ENCODE measurements at regions not wholly inside any gene's neighbourhood (a gene's known extent, or its start where the extent isn't known, plus 50 kb on each side); places are given as distances from the start of the nearest gene placed in this dataset.

DNA sequence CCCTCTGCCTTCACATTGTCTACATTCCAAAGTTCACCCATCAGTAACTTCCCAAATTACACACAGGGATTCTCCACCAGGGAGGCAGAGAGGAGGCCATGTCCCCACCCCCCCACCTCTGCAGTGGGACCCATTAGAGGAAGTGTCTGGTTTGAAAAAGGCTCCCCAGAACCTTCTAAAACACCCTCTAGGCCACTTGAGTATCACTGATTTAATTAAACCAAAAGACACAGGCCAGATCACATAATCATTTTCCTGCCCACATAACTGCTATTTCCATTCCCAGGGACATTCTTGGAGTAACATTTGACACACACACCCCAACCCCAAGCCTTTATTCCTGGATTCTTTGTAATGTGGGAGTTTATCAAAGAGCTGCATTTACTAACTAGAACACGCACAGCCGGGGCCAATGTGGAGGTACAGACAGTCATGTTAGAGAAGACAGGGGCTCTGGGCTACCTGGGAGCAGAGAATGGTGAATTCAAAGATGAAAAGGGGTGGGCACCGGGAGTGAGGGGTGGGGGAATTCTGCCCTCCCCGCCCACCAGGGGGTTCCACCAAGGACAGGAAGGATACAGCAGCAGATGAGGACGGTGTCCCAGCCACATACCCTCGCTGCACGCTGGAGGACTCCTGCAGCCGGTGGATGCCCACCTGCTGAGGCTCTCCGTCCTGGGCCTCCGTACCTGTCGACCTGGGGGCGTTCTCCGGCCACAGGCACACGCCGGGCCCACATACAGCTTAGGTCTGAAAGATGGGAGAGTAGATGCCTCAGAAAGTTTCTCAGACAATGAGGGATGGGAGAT is 201.4 kb upstream of the CTNNB1 start:
- DNase-seq, result no peak

DNA sequence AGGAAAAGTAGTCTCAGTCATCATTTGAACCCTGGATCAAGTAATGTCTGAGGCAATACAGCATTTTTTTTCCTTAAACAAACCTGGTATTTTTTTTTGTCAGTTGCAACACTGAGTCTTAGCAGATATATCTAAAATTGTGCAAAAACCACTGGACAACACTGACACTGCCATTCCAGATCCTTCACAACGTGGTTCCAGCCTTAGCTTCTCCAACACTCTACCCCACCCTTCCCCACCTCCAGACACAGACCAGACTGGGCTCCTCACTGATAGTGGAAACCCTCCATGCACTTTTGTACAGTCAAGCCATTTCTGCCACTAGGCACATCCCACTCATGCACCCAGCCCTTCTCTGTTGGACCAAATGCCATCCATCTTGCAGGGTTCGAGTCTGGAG is 199.6 kb upstream of the CTNNB1 start:
- no peak for DNase-seq

DNA sequence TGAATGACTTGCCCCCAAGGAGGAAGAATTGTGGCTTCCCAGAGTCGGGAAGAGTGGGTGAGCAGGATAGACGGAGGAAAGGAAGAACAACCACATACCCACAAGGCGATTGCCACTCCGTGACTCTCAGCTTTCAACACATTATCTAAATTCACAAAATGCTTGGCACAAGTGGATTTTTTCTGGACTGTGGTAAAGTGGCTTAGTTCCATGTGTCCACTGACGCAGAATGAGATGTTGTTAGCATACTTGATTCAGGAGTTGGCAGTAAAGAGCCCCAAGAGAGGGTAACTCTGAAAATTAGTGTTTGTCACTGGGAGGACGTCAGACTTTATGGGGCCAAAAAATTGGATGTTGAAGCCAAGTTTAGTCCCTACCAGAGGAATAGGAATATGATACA is 198.8 kb upstream of the CTNNB1 start:
- no peak for DNase-seq

DNA sequence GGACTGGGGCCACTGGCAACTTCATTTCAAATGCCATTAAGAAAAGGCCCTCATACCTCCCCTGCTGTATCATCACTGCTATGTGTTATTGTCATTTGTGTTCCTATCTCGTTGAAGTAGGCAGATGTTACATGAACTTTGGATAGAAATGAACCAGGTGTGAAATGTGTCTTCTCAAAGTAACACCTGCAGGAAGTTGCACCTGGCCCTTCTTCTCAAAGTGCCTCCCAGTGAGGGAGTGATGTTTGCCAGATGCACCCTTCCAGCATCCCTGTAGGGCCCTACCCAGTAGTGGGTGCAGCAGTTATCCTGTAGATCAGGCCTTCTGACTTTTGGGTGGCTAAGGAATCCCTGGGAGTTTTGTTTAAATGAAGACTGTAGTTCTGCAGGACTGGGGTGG is 197.7 kb upstream of the CTNNB1 start:
- no peak for DNase-seq

DNA sequence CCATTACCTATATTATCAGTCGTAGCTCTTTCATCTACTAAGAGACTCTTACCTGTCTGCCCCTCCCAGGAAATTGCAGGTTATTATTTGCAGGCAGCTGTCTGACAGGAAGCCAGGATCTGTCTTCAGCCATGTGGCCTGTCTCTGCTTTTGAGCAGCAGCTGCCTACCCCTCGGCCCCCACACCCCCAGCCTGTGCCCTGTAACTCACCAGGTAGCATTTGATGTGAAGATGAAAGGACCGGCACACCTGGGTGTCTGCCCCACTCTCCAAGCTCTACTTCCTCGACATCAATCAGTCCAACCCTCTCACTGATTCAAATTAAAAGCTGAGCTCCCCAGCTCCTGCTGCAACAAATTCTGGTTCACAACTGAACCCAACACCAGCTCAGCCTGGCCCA is 197.2 kb upstream of the CTNNB1 start:
- DNase-seq, result no peak

DNA sequence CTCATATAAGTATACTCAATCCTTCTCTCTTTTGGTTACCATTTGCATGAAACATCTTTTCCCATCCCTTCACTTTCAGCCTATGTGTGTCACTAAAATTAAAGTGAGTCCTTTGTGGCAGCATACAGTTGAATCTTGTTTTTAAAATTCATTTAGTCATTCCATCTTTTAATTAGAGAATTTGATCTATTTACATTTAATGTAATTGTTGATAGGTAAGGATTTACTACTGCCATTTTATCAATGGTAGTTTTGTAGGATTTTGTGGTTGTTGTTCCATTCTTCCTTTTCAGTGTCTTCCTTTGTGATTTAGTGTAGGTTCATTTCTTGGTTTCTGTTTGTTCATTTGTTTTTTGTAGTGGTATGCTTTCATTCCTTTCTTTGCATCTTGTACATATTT is 191.9 kb upstream of the CTNNB1 start:
- DNase-seq, result no peak

DNA sequence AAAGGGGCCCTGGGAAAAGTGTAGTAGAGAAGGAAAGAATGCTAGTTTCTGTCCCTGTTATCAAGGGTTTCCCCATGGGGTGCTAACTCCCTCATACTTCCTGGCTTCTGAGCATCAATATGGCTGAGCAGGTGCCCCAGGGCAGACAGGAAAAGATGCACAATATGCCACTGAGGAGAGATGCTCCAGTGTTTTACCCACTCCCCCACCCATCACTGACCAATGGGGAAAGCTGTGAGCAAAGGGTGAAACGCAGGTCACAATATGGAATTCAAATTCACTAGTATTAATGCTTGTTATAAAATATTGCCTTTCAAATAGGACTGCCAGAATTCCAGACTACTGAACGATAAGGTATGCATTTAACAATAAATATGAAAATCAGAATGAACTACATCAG is 187.5 kb upstream of the CTNNB1 start:
- DNase-seq, result no peak

DNA sequence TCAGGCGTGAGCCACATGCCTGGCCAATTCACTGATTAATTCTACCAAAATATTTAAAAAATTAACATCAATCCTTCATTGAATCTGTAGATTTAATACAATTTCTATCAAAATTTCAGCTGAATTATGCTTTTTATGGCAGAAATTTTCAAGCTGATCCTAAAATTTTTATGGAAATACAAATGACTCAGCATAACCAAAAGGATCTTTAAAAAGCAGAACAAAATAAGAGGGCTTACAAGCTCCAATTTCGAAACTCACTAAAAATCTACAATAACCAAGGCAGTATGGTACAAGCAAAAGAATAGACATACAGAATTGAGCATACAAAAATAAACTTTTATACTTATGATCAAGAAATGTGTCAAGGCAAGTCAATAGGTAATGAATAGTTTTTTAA is 180.4 kb upstream of the CTNNB1 start:
- no peak for DNase-seq

DNA sequence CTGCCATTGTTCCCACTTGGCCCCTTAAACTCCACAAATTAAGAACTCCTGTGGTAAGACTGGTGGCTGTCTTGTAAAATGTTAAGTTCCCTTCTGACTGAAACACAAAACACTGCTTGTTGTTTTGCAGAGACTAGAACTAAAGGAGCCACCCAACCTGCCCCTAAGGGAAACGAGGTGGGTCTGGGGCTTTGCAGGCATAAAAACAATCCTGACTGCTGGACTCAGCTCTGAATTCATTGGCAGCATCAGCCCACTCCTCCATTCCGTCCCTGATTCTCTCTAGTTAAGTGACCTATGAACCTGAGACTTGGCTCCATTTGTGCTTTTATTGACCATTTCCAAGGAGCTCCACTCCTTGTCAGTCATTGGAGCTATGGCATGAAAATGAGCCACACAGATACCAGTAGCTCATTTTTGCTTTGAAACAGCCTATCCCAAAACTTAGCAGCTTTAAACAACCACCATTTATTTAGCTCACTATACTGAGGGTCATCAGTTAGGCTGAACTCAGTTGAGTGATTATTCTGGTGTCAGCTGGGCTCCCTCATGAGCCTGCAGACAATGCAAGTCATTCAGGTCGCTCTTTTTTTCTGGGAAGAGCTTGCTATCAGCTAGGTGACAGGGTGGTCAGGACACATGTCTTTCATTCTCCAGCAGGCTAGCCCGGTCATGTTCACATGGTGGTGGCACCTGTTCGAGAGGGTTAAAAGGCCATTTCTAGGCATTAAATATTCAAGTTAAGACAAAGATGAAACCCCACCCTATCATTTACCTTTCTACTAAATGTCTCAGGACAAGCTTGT is 175.1 kb upstream of the CTNNB1 start:
- no peak for DNase-seq

DNA sequence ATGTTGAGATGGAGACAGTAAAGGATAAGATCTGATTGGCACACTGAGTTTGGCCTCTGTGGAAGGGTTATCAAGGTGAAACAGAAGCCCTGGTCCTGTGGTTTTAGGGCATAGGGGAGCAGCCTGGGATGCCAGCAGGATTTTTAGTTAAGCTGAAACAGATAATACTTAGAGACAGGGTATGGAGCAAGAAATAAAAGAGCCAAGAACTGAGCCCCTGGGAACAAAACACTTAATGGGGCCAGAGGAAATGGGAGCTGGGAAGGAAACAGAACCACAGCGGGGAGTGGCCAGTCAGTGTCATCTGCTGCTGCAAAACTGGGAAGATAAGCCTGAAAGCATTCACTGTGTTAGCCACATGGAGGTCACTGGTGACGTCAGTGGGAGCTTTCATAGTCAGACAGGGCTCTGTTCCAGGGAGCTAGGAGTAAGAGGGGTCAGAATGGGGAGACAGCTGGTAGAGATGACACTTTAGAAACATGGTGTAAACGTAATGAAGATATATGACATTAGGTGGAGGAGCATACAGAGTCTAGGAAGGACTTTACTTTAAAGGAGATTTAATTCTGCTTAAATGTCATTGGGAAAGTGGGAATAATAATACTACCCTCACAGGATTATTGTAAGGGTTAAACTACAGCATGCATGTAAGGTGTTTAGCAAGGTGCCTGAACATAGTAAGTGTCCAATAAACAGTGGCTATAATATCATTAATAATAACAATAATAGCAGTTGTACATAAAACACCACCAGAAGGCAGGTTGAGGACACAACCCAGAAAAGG is 172.7 kb upstream of the CTNNB1 start:
- DNase-seq, result no peak

DNA sequence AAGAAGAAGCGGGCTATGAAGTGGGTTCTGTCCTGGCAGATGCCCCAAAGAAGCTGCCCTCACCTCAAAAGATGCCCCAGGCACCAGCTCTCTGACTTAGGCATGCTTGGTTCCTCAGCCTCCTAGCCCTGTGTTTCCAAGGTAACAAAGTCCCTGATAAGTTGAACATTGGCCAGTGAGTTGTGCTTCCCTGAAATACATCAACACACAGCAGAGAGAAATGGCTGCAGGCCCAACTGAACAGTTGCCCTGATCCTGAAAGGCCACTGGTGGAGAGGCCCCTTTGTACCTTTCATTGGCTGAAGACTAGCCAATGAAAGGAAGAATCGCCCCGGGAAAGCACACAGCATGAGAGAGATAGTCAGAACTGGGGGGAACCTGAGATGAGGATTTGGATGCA is 169.9 kb upstream of the CTNNB1 start:
- DNase-seq, result no peak

DNA sequence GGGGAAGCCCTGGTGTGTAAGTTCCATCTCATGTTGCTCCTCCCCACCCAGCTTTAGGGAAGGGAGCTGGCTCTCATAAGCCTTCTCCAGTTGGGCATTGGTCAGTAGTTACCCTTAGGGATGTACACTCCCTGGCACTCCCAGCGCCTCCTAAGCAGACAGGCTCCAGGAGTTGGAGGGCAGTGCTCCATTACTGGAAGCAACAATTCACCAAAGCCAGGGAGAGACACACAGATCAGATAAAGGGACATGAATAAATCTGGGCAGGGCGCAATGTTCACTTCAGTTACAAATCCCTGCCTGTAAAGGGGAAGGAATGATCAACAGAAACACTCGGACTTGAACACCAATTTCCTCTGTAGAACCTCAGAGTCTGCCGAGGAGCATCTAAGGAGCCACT is 169.1 kb upstream of the CTNNB1 start:
- no peak for DNase-seq

DNA sequence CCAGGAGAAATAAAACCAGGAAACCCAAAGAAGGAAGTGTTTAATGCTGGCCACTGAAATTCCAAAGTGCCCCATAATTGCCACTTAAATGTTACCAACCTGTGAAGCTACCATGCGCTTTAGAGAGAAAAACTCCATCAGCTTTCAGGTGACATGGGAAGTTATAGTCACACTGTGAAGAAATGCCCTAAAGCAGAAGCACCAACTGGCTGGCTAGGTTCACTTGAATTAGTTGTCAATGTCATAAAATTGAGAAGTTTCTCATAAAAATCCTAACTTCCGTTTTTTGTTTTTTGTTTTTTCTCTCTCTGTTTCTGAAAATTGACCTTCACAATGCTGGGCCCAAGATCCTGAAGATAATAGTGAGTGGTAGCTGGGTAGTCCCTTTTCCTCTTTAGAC is 167.9 kb upstream of the CTNNB1 start:
- no peak for DNase-seq

DNA sequence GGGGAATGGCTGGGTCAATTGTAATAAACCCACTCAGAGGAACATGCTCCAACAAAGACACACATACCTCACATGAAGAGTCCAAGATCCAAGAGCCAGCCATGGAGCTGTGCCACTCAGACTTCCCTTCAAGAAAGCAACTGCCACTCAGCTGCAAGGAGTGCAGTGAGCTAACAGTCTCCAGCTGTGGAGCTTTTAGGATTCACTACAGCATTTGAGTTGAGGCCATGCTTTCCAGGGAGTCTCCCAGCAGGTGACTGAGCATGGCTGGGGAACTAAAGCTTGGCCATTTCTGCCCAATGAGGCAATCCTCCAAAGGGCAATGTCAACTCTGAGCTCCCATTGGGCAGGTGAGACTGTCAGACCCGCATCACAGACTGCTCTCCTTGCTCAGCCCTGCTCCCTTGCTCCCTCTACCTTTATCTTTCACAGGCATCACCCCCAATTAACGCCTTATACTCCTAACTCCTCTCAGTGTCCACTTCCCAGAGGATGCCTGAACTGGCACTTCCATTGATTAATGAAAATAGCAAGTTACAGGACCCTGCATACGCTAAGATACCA is 165.3 kb upstream of the CTNNB1 start:
- DNase-seq, result no peak

DNA sequence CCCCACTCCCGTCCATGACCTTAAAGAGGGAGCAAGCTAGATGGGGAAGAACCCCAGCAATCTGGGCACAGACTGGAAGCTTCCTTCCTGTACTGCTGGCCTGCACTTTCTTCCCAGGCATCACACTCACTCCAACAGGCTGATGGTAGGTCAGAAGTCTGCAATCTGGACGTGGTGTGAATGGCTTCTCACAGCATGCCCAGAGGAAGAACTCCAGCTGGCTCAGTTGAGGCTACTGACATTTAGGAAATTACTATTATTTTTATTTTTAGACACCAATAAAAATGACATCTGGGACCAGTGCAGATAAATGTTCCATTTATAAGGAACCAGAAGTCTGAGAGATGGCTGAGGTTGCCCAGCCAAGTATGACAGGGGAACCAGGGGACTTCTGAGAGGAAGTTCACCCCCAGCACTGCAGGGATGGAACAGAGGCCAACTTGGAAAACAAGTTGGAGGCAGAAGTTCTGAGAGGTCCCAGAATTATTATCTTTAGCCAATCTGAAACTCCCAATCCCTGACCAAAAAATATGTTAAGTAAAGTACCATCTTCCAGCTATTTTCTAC is 163.8 kb upstream of the CTNNB1 start:
- no peak for DNase-seq

DNA sequence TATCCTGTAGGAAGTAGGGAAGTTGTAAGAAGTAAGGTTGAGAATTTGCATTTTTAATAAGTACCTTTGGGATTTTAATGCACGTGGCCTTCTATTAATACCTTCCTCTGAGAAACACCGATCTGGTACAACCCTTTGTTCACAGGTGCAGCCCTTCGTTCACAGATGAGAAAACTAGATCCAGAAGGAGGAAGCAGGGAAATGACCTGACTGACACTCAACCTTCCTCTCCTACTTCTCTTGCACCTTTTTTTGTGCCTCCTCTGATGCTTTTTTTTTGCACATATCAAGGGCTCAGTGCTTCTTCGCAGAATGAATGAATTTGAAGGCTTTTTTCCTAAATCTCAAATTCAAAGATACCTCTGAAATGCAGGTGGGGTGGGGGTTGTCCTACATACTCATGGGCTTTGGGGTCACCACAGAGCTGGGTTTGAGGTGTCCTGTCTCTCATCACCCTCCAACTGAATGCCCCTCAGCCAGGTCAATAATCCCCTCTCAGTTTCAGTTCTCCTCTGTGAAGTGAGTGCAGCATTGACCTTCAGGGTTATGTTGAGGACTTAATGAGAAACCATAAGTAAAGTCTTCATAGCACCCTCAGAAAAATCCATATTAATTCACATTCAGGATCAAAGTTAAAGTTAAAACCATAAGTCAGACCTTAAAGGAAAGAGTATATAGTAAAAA is 161.5 kb upstream of the CTNNB1 start:
- no peak for DNase-seq

DNA sequence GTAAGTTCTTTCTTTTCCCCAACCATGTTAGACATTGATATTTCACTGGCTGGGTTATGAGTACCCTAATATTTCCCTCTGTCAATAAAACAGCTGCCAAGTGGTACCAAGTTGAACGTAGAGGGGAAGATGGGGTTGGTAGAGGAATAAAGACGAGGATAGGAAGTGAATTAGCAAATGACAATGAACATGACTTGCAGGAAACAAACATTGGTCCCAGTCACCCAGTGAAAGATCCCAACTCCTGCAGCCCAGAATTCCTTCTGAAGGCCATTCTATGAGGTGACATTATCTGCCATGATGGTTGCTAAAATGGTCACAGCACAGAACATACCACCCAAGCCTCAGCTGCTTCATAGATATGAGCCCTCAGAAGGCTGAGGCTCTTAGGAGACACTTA is 159.0 kb upstream of the CTNNB1 start:
- DNase-seq, result no peak

DNA sequence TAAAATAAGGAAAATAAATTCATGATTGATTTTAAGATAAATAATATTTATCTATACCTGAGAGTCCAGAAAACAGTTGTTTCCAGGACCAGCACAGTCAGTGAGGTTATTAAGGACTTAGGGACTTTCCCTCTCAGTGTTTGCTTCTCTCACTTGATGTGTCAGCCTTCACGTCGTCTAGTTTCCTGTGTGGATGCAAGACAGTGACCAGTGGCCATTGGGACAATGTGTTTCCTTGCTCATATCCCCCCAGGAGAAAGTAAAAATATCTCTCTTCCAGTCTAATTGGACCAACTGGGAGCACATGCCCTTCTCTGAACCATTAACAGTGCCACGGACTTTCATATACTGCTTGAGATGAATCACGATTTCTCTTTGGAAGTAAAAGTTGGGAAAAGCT is 157.8 kb upstream of the CTNNB1 start:
- no peak for DNase-seq

DNA sequence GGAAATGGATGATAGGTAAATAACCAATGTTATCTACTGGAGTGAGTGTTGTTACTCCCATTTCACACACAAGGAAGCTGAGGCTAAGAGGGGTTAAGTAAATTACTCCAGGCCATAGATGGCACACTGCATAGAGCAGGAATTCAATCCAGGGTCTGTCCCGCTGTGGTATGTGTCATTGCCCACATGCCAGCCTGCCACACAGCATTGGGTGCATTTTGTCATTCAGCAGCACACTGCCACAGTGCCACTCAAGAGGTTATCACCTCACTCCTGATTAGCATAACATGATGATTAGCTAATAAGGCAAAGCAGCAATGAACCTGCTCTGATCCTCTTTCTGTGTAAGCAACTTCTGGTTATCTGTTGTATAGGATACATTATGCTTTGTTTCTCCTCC is 157.4 kb upstream of the CTNNB1 start:
- DNase-seq, result no peak

DNA sequence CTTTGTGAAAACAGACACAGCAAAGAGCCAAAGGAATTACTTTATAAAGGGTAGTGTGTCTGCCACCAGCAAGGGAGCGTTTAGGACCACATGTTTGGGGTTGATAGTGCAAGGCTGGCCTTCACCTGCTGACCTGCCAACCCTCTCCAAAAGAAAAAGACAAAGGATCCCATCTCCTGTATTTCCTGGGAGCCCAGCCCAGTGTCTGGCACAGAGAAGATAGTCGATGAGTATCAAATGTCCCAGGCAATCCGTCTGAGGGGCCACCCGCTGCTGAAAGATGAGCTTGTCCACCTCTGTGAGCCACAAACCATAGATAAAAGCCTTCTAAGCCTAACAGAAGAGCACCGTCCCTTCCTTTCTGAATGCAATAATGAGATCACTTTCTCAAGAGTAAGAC is 154.8 kb upstream of the CTNNB1 start:
- no peak for DNase-seq

DNA sequence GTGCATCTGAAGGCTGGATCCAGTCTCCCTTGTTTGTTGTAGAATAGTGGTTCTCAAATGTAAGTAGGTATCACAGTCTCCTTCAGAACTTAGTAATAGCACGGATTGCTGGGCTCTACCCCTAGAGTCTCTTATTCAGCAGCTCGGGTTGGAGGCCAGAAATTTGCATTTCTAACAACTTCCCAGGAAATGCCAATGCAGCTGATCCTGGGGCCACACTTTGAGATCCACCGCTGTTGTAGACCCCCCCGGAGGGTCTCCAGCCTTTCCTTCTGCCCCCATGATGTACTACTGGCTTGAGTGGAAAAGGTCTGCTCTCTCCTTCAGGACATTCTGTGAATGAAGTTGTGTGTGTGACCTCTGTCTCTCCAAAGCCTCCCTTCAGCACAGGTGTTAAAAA is 153.8 kb upstream of the CTNNB1 start:
- DNase-seq, result no peak

DNA sequence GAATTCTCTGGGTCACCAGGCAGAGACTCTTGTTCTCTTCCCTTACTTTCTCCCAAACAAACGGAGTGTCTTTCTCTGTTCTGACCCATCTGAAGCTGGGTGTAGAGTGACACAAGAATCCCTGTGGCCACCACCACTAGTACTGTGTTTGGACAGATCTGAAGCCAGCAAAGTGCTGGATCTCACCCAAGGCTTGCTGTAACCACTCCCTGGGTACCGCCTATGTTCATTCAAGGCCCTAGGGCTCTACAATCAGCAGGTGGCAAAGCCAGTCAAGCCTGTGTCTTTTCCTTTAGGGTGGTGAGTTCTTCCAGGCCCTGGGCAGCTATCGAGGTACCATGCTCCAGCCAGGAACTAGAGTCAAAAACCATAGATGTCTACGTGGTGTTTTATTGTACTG is 149.2 kb upstream of the CTNNB1 start:
- no peak for DNase-seq

DNA sequence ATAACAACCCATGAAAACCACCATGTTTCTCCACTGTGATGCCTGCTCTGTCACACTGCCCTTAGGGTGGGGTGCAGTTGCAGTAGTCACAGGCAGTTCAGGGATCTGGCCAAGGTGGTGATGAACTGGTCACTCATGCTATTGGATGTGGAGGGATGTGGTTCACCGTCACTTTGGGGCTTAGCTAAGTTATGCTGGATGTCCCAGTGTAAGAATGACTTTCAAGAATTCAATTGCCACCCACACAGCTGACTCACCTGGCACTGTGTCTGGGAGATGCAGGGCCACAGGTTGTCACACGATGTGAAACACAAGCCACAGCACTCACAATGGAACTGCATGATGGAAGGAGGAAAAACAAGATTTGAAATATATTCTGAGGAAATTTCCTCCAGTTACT is 146.1 kb upstream of the CTNNB1 start:
- DNase-seq, result no peak
